Progenitor cell of endocrine pancreas (in vitro differentiated cells): ENCODE measurements at regions not wholly inside any gene's neighbourhood (a gene's known extent, or its start where the extent isn't known, plus 50 kb on each side); places are given as distances from the start of the nearest gene placed in this dataset.
"Not testable (repeated sequence)": the region's sequence is repeated elsewhere in the genome, so short reads cannot be mapped to it uniquely, and the experiment has no call there.

Experiments used
- DNase-seq: peaks from one replicate; pipeline ENCODE4 v3.0.0; 2021; ENCODE audit warnings: low spot score; ENCODE audit not compliant: unreplicated experiment
- H3K27ac Mint-ChIP-seq: 2 replicates; pipeline ENCODE4 v1.8.0; 2021; ENCODE audit warnings: mild to moderate bottlenecking, moderate library complexity, mixed read lengths
- H3K27me3 Mint-ChIP-seq: 2 replicates; pipeline ENCODE4 v1.8.0; 2021; ENCODE audit warnings: mixed read lengths
- H3K36me3 Mint-ChIP-seq: 2 replicates; pipeline ENCODE4 v1.8.0; 2022; ENCODE audit warnings: mixed read lengths; ENCODE audit not compliant: insufficient read depth
- H3K4me1 Mint-ChIP-seq: 2 replicates; pipeline ENCODE4 v1.8.0; 2021; ENCODE audit warnings: low read depth, mixed read lengths
- H3K4me3 Mint-ChIP-seq: 2 replicates; pipeline ENCODE4 v1.8.0; 2021; ENCODE audit warnings: low read depth, mild to moderate bottlenecking, moderate library complexity, mixed read lengths
- H3K9me3 Mint-ChIP-seq: 2 replicates; pipeline ENCODE4 v1.8.0; 2021; ENCODE audit warnings: low read depth, mixed read lengths
- CTCF ChIP-seq: fragments of 200-600 bp; sonication (generic); IDR thresholded peaks from one replicate; pipeline ENCODE4 v1.5.0; 2021; ENCODE audit warnings: antibody characterized with exemption, mild to moderate bottlenecking; ENCODE audit not compliant: unreplicated experiment

- no peak overlapping the region for H3K27ac Mint-ChIP-seq
- H3K27me3 Mint-ChIP-seq, result peaks cover 13% of the 10 kb centered on the region
- TF ChIP-seq CTCF, result no peak
- no peak for DNase-seq
- H3K4me1 Mint-ChIP-seq, result no peaks in the 10 kb centered on the region
- no peaks in the 10 kb centered on the region for H3K9me3 Mint-ChIP-seq
- H3K36me3 Mint-ChIP-seq, result no peaks in the 10 kb centered on the region
- H3K4me3 Mint-ChIP-seq, result no peak overlapping the region
These were observed 57.5 kb upstream of the VSTM5 start for GRCh38 chr11:93907901-93908300.

DNA sequence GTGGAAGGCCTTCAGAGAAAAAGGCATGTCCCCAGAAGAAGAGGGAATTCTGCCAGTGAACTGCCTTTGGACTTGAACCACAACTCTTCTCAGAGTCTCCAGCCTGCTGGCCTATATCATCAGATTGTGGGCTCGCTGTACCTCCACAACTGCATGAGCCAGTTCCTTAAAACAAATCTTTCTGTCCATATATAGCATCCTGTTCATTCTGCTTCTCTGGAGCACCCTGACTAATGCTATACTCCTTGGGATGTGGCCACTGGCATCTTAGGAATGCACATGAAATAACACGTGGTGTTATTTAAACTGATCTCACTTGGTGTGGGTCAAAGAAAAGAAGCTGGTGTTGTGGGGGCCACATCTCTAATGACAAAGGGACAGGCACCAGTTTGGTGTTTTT is 58.3 kb upstream of the VSTM5 start:
- TF ChIP-seq CTCF, result no peak
- Mint-ChIP-seq H3K27me3 (peaks cover 13% of the 10 kb centered on the region), H3K4me3 (no peak overlapping the region), H3K4me1 (no peaks in the 10 kb centered on the region), H3K27ac (no peak overlapping the region), H3K36me3 (no peaks in the 10 kb centered on the region), H3K9me3 (no peaks in the 10 kb centered on the region)
- no peak for DNase-seq

GRCh38 chr11:93917673-93918072 is 67.3 kb upstream of the VSTM5 start:
- H3K4me3 Mint-ChIP-seq, result no peak overlapping the region
- no peak for TF ChIP-seq CTCF
- no peaks in the 10 kb centered on the region for H3K4me1 Mint-ChIP-seq
- no peaks in the 10 kb centered on the region for H3K27me3 Mint-ChIP-seq
- H3K36me3 Mint-ChIP-seq, result no peaks in the 10 kb centered on the region
- no peak overlapping the region for H3K27ac Mint-ChIP-seq
- DNase-seq, result no peak
- peaks cover 4% of the 10 kb centered on the region for H3K9me3 Mint-ChIP-seq

- H3K4me3 Mint-ChIP-seq, result no peak overlapping the region
- peak; percentile 71 for TF ChIP-seq CTCF
- H3K36me3 Mint-ChIP-seq, result no peaks in the 10 kb centered on the region
- DNase-seq, result peak; percentile 17
- peaks cover 2% of the 10 kb centered on the region for H3K9me3 Mint-ChIP-seq
- H3K4me1 Mint-ChIP-seq, result no peaks in the 10 kb centered on the region
- H3K27ac Mint-ChIP-seq, result no peak overlapping the region
- no peaks in the 10 kb centered on the region for H3K27me3 Mint-ChIP-seq
These were observed 71.5 kb upstream of the VSTM5 start for GRCh38 chr11:93921695-93922468.

DNA sequence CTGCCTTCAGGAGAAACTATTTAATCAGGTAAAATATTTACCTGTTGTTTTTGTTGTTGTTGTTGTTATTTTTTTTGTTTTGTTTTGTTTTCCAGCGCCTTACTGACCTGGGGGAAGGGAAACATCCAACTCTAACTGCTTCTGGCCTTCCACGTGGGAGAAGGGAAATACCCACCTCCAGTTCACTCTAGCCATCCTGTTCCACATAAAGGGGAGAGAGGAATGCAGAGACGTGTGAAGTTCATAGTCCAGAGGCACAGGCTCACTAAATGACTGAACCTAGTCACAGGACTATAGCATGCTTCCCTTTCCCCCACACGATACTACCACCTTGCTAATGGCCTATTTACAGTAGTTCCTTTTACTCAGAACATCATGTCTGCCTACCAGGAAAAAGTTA is 72.4 kb upstream of the VSTM5 start:
- TF ChIP-seq CTCF, result no peak
- H3K36me3 Mint-ChIP-seq, result no peaks in the 10 kb centered on the region
- H3K27me3 Mint-ChIP-seq, result no peaks in the 10 kb centered on the region
- no peaks in the 10 kb centered on the region for H3K4me1 Mint-ChIP-seq
- H3K4me3 Mint-ChIP-seq, result no peak overlapping the region
- no peaks in the 10 kb centered on the region for H3K9me3 Mint-ChIP-seq
- H3K27ac Mint-ChIP-seq, result no peak overlapping the region
- no peak for DNase-seq

DNA sequence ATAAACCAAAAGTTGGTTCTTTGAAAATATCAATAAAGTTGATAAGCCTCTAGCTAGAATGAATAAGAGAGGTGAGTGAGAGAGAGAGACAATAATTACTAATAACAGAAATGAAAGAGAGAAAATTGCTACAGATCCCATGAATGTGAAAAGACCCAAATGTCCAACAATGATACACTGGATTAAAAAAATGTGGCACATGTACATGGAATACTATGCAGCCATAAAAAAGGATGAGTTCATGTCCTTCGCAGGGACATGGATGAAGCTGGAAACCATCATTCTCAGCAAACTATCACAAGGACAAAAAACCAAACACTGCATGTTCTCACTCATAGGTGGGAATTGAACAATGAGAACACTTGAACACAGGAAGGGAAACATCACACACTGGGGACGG is 75.7 kb upstream of the VSTM5 start:
- not testable (repeated sequence) for H3K4me3 Mint-ChIP-seq, H3K4me1 Mint-ChIP-seq, H3K27ac Mint-ChIP-seq, H3K27me3 Mint-ChIP-seq, H3K36me3 Mint-ChIP-seq, DNase-seq, H3K9me3 Mint-ChIP-seq
